Fibroblast of skin of left biceps (primary cell): ENCODE measurements at regions not wholly inside any gene's neighbourhood (a gene's known extent, or its start where the extent isn't known, plus 50 kb on each side); places are given as distances from the start of the nearest gene placed in this dataset.
"Not testable (repeated sequence)": the region's sequence is repeated elsewhere in the genome, so short reads cannot be mapped to it uniquely, and the experiment has no call there.

Source experiments
- DNase-seq, 2 experiments: peaks; one replicate each; pipeline ENCODE4 v3.0.0-alpha.2; 2013; ENCODE audit warnings: low read depth in 2 of 2

- DNase-seq, result no peak
These were observed 409.4 kb downstream of the SH2D4B start for GRCh38 chr10:80946957-80947726.

GRCh38 chr10:80949785-80950184 is 412.1 kb downstream of the SH2D4B start:
- no peak for DNase-seq

- DNase-seq, result no peak
These were observed 414.7 kb downstream of the SH2D4B start for GRCh38 chr10:80952436-80952835.

GRCh38 chr10:80957161-80957560 is 419.5 kb downstream of the SH2D4B start:
- DNase-seq, result no peak

- no peak for DNase-seq
These were observed 426.5 kb downstream of the SH2D4B start for GRCh38 chr10:80964179-80964578.

GRCh38 chr10:80964955-80965614 is 427.4 kb downstream of the SH2D4B start:
- no peak for DNase-seq

- DNase-seq, result no peak
These were observed 428.8 kb downstream of the SH2D4B start for GRCh38 chr10:80966326-80966986.

GRCh38 chr10:80967357-80967756 is 429.7 kb downstream of the SH2D4B start:
- not testable (repeated sequence) for DNase-seq

- no peak for DNase-seq
These were observed 431.2 kb downstream of the SH2D4B start for GRCh38 chr10:80968903-80969302.

GRCh38 chr10:80971461-80971860 is 433.8 kb downstream of the SH2D4B start:
- no peak for DNase-seq

- DNase-seq, result no peak
These were observed 439.0 kb downstream of the SH2D4B start for GRCh38 chr10:80976658-80977057.

GRCh38 chr10:80985102-80985501 is 447.4 kb downstream of the SH2D4B start:
- no peak for DNase-seq

GRCh38 chr10:80986596-80986995 is 448.9 kb downstream of the SH2D4B start:
- no peak for DNase-seq

- DNase-seq, result no peak
These were observed 451.1 kb downstream of the SH2D4B start for GRCh38 chr10:80988755-80989154.

- no peak for DNase-seq
These were observed 459.0 kb downstream of the SH2D4B start for GRCh38 chr10:80996615-80997193.

- DNase-seq, result no peak
These were observed 463.1 kb downstream of the SH2D4B start for GRCh38 chr10:81000781-81001180.

- no peak for DNase-seq
These were observed 464.7 kb downstream of the SH2D4B start for GRCh38 chr10:81002382-81002781.

- no peak for DNase-seq
These were observed 470.2 kb downstream of the SH2D4B start for GRCh38 chr10:81007872-81008271.

- DNase-seq, result no peak
These were observed 471.0 kb downstream of the SH2D4B start for GRCh38 chr10:81008726-81009125.

GRCh38 chr10:81009296-81009695 is 471.6 kb downstream of the SH2D4B start:
- no peak for DNase-seq

GRCh38 chr10:81013771-81014170 is 476.1 kb downstream of the SH2D4B start:
- DNase-seq, result no peak
